ENCODE measurements at regions not wholly inside any gene's neighbourhood (a gene's known extent, or its start where the extent isn't known, plus 50 kb on each side); places are given as distances from the start of the nearest gene placed in this dataset.

- TF ChIP-seq, protein P1, sequence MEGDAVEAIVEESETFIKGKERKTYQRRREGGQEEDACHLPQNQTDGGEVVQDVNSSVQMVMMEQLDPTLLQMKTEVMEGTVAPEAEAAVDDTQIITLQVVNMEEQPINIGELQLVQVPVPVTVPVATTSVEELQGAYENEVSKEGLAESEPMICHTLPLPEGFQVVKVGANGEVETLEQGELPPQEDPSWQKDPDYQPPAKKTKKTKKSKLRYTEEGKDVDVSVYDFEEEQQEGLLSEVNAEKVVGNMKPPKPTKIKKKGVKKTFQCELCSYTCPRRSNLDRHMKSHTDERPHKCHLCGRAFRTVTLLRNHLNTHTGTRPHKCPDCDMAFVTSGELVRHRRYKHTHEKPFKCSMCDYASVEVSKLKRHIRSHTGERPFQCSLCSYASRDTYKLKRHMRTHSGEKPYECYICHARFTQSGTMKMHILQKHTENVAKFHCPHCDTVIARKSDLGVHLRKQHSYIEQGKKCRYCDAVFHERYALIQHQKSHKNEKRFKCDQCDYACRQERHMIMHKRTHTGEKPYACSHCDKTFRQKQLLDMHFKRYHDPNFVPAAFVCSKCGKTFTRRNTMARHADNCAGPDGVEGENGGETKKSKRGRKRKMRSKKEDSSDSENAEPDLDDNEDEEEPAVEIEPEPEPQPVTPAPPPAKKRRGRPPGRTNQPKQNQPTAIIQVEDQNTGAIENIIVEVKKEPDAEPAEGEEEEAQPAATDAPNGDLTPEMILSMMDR (IDR thresholded peaks at IDR 0.05; ENCODE audit: poor library complexity, severe bottlenecking), result no peak
- TF ChIP-seq EP300 (conservative IDR thresholded peaks at IDR 0.05; ENCODE audit: poor library complexity, severe bottlenecking) (no peak), SMC3 (conservative IDR thresholded peaks at IDR 0.05; ENCODE audit: poor library complexity) (no peak)
These were observed 1184.7 kb upstream of the NXPH2 start for GRCh38 chr2:139964721-139965440.
